K562 (cell line): ENCODE measurements at regions not wholly inside any gene's neighbourhood (a gene's known extent, or its start where the extent isn't known, plus 50 kb on each side); places are given as distances from the start of the nearest gene placed in this dataset.

Experiments used
- DACH1 ChIP-seq: fragments of 450-650 bp; IDR thresholded peaks from 2 replicates; pipeline ENCODE4 v1.6.1; 2018; ENCODE audit not compliant: partially characterized antibody
- U2AF1 ChIP-seq: fragments of 200-400 bp; formaldehyde crosslinking; optimal IDR thresholded peaks from 2 replicates; pipeline ENCODE3; 2017; ENCODE audit warnings: mild to moderate bottlenecking, low read depth, low read length, moderate library complexity
- TF ChIP-seq, protein P1 (sequence below): fragments of 250-450 bp; sonication (Bioruptor Pico); IDR thresholded peaks from 2 replicates; pipeline ENCODE4 v1.5.0; 2021
- TF ChIP-seq, protein P2 (sequence below): fragments of 200-800 bp; sonication (Bioruptor generic); IDR thresholded peaks from 2 replicates; pipeline ENCODE4 v1.6.1; 2017; ENCODE audit warnings: missing genetic modification characterization, missing compliant biosample characterization
- TF ChIP-seq, protein P3 (sequence below), 2 experiments: IDR thresholded peaks in 1 of 2; conservative IDR thresholded peaks in 1 of 2; 2 replicates each; pipeline ENCODE4 v1.6.1; 2016; ENCODE audit warnings: low read depth in 2 of 2, mild to moderate bottlenecking in 1 of 2, missing compliant biosample characterization in 1 of 2, missing genetic modification characterization in 1 of 2, moderate library complexity in 1 of 2

DNA sequence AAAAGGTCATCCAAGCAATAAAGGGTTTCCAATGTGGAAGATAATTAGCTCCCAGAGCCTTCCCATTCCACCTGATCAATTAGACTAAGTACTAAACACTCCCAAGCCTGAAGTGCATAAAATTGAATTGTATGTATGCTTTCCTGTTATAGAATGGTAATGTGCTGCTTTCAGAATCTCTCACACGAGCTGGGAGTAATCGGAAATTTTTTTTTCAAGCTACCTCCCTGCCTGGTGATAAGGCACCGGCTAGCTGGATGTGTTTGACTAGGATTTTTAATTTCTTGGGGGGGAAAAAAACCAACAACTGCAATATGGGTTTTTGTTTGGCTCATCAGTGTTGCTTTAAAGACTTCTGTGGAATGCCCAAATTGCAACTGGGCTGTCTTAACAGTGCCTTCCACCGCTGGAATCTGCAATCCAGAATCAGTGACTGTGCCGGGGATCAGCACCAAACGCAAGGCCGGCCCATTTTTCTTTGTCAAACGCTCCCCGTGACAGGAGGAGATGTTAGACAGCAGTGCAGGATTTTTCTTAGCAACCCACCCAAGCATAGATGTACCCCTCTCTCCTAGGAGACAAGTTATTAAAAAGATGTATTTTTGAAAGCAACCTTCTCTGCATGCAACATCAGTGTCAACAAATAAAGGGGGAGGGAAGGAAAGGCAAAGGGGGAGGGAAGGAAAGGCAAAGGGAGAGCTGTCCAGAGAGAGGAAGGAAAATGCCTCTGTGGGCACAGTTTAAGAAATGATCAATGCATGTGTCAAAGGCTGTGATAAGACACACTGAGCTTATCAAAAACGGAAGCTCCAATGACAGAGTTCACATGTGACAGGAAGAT, 387.2 kb downstream of the NPIPA8 start (continued):
- TF ChIP-seq, protein P1, sequence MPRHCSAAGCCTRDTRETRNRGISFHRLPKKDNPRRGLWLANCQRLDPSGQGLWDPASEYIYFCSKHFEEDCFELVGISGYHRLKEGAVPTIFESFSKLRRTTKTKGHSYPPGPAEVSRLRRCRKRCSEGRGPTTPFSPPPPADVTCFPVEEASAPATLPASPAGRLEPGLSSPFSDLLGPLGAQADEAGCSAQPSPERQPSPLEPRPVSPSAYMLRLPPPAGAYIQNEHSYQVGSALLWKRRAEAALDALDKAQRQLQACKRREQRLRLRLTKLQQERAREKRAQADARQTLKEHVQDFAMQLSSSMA (CRISPR knock-in tag), result no peak
- TF ChIP-seq, protein P2, sequence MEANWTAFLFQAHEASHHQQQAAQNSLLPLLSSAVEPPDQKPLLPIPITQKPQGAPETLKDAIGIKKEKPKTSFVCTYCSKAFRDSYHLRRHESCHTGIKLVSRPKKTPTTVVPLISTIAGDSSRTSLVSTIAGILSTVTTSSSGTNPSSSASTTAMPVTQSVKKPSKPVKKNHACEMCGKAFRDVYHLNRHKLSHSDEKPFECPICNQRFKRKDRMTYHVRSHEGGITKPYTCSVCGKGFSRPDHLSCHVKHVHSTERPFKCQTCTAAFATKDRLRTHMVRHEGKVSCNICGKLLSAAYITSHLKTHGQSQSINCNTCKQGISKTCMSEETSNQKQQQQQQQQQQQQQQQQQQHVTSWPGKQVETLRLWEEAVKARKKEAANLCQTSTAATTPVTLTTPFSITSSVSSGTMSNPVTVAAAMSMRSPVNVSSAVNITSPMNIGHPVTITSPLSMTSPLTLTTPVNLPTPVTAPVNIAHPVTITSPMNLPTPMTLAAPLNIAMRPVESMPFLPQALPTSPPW (CRISPR knock-in tag), result no peak
- TF ChIP-seq DACH1 (no peak), U2AF1 (no peak)
- TF ChIP-seq, protein P3, sequence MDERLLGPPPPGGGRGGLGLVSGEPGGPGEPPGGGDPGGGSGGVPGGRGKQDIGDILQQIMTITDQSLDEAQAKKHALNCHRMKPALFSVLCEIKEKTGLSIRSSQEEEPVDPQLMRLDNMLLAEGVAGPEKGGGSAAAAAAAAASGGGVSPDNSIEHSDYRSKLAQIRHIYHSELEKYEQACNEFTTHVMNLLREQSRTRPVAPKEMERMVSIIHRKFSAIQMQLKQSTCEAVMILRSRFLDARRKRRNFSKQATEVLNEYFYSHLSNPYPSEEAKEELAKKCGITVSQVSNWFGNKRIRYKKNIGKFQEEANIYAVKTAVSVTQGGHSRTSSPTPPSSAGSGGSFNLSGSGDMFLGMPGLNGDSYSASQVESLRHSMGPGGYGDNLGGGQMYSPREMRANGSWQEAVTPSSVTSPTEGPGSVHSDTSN (CRISPR knock-in tag; IDR thresholded peaks at IDR 0.05; ENCODE audit: low read depth), result no peak
- TF ChIP-seq, protein P3 (tag; conservative IDR thresholded peaks at IDR 0.05; ENCODE audit: low read depth), result peak; percentile 60
